WTC11 (cell line): ENCODE measurements at regions not wholly inside any gene's neighbourhood (a gene's known extent, or its start where the extent isn't known, plus 50 kb on each side); places are given as distances from the start of the nearest gene placed in this dataset.

Experiments used
- ATAC-seq: fragments of 200-7000 bp; cut with Tn5 transposase; 2 replicates; pipeline ENCODE4 v1.10.0; 2021; ENCODE audit warnings: mild to moderate bottlenecking, moderate library complexity
- CTCF ChIA-PET: fragments of 300-600 bp; sonication (Branson Sonifier 250); formaldehyde crosslinking; loops from one replicate; lab custom pipeline; 2021; ENCODE audit warnings: antibody characterized with exemption; lab: Charles Lee
- POLR2A ChIA-PET: fragments of 350-600 bp; sonication (Branson Sonifier 250); formaldehyde crosslinking; loops from one replicate; lab custom pipeline; 2021; ENCODE audit warnings: antibody characterized with exemption; lab: Charles Lee
- DNase-seq: peaks from one replicate; pipeline ENCODE4 v3.0.0; 2021; ENCODE audit warnings: low spot score
- H3K27ac Mint-ChIP-seq: 2 replicates; pipeline ENCODE4 v1.8.0; 2021; ENCODE audit warnings: mixed read lengths
- H3K27me3 Mint-ChIP-seq: 2 replicates; pipeline ENCODE4 v1.8.0; 2021; ENCODE audit warnings: low read depth, mild to moderate bottlenecking, moderate library complexity, mixed read lengths
- H3K36me3 Mint-ChIP-seq: 2 replicates; pipeline ENCODE4 v1.8.0; 2021; ENCODE audit warnings: mixed read lengths
- H3K4me1 Mint-ChIP-seq: 2 replicates; pipeline ENCODE4 v1.8.0; 2022; ENCODE audit warnings: mixed read lengths
- H3K4me3 Mint-ChIP-seq: 2 replicates; pipeline ENCODE4 v1.8.0; 2021; ENCODE audit warnings: mild to moderate bottlenecking, moderate library complexity, mixed read lengths
- H3K9me3 Mint-ChIP-seq: 2 replicates; pipeline ENCODE4 v1.8.0; 2021; ENCODE audit warnings: mixed read lengths
- CDX4 ChIP-seq: fragments of 250-450 bp; sonication (Bioruptor Pico); IDR thresholded peaks from 2 replicates; pipeline ENCODE4 v1.9.0; 2021; ENCODE audit warnings: moderate library complexity, mild to moderate bottlenecking, inconsistent platforms, borderline replicate concordance
- GABPB1 ChIP-seq: sonication (generic); formaldehyde crosslinking; IDR thresholded peaks from 2 replicates; pipeline ENCODE4 v1.8.1; 2023; ENCODE audit warnings: mild to moderate bottlenecking, missing genetic modification reagents
- IRF2 ChIP-seq: sonication (generic); formaldehyde crosslinking; IDR thresholded peaks from 2 replicates; pipeline ENCODE4 v1.8.0; 2022; ENCODE audit warnings: low read depth, missing genetic modification reagents, borderline replicate concordance
- JAZF1 ChIP-seq: fragments of 250-450 bp; sonication (Bioruptor Pico); IDR thresholded peaks from 2 replicates; pipeline ENCODE4 v1.9.0; 2021; ENCODE audit warnings: moderate library complexity, mild to moderate bottlenecking, inconsistent platforms
- JUN ChIP-seq: sonication (generic); formaldehyde crosslinking; IDR thresholded peaks from 2 replicates; pipeline ENCODE4 v1.8.0; 2023; ENCODE audit warnings: mild to moderate bottlenecking, missing genetic modification reagents
- KAT7 ChIP-seq: sonication (generic); formaldehyde crosslinking; IDR thresholded peaks from 2 replicates; pipeline ENCODE4 v1.8.1; 2023; ENCODE audit warnings: missing genetic modification reagents, mild to moderate bottlenecking, borderline replicate concordance
- MLX ChIP-seq: sonication (generic); formaldehyde crosslinking; IDR thresholded peaks from 2 replicates; pipeline ENCODE4 v1.8.1; 2023; ENCODE audit warnings: mild to moderate bottlenecking, missing genetic modification reagents, moderate library complexity
- MXD4 ChIP-seq: fragments of 250-450 bp; sonication (Bioruptor Pico); IDR thresholded peaks from 2 replicates; pipeline ENCODE4 v1.8.0; 2021; ENCODE audit warnings: mild to moderate bottlenecking, moderate library complexity, borderline replicate concordance
- PRDM15 ChIP-seq: sonication (generic); formaldehyde crosslinking; IDR thresholded peaks from 2 replicates; pipeline ENCODE4 v1.8.0; 2022; ENCODE audit warnings: missing genetic modification reagents
- ZBTB21 ChIP-seq: sonication (generic); formaldehyde crosslinking; IDR thresholded peaks from 2 replicates; pipeline ENCODE4 v1.8.1; 2023; ENCODE audit warnings: mild to moderate bottlenecking, missing genetic modification reagents, borderline replicate concordance

GRCh38 chr10:57790703-57791102 lies 477.0 kb downstream of the IPMK start:
- Mint-ChIP-seq H3K4me3 (no peak overlapping the region), H3K9me3 (peaks cover 39% of the 10 kb centered on the region), H3K27me3 (no peaks in the 10 kb centered on the region), H3K27ac (no peak overlapping the region), H3K4me1 (peaks cover 30% of the 10 kb centered on the region)
- DNase-seq (no peak), ATAC-seq (no peak)
- CTCF ChIA-PET: no interaction called here
- TF ChIP-seq JUN (CRISPR knock-in tag): no peak
- no peak for TF ChIP-seq MLX (CRISPR knock-in tag)
- no peak for TF ChIP-seq MXD4
- TF ChIP-seq, all 79 proteins: peak for 0
- H3K36me3 Mint-ChIP-seq: peaks cover 36% of the 10 kb centered on the region
- POLR2A ChIA-PET: no interaction called here

GRCh38 chr10:57788117-57788516 lies 479.6 kb downstream of the IPMK start:
- H3K36me3 Mint-ChIP-seq: peaks cover 55% of the 10 kb centered on the region
- TF ChIP-seq GABPB1 (CRISPR knock-in tag) (no peak), KAT7 (CRISPR knock-in tag) (no peak), ZBTB21 (CRISPR knock-in tag) (0 out of 2 replicates have a peak, but pooled peaks have one; percentile 6), CDX4 (CRISPR knock-in tag) (no peak)

GRCh38 chr10:57786850-57787750 lies 480.6 kb downstream of the IPMK start:
- DNase-seq: peak; percentile 13
- H3K4me1 Mint-ChIP-seq: peaks cover 45% of the 10 kb centered on the region
- no peak for TF ChIP-seq JAZF1 (CRISPR knock-in tag)
- TF ChIP-seq IRF2 (CRISPR knock-in tag): no peak
- TF ChIP-seq MLX (CRISPR knock-in tag): no peak
- H3K36me3 Mint-ChIP-seq: peaks cover 63% of the 10 kb centered on the region
- ATAC-seq: peak; percentile 81
- ChIA-PET POLR2A (no interaction called here), CTCF (no interaction called here)
- no peaks in the 10 kb centered on the region for H3K27me3 Mint-ChIP-seq
- H3K27ac Mint-ChIP-seq: peak overlapping the region; percentile 99
- H3K4me3 Mint-ChIP-seq: peak overlapping the region; percentile 50
- peaks cover 60% of the 10 kb centered on the region for H3K9me3 Mint-ChIP-seq

More at GRCh38 chr10:57788117-57788516, 479.6 kb downstream of the IPMK start:
- Mint-ChIP-seq H3K27me3 (no peaks in the 10 kb centered on the region), H3K4me3 (no peak overlapping the region), H3K27ac (peak overlapping the region; percentile 99; the same call in 1 of the 2 replicates), H3K9me3 (peaks cover 52% of the 10 kb centered on the region), H3K4me1 (peaks cover 45% of the 10 kb centered on the region)
- POLR2A ChIA-PET: no interaction called here
- CTCF ChIA-PET: no interaction called here
- no peak for ATAC-seq
- no peak for DNase-seq

- Mint-ChIP-seq H3K9me3 (peaks cover 60% of the 10 kb centered on the region), H3K4me1 (peaks cover 45% of the 10 kb centered on the region), H3K36me3 (peaks cover 60% of the 10 kb centered on the region), H3K27me3 (no peaks in the 10 kb centered on the region; the same call in 1 of the 2 replicates), H3K4me3 (peak overlapping the region; percentile 50), H3K27ac (peak overlapping the region; percentile 99)
- ChIA-PET CTCF (no interaction called here), POLR2A (no interaction called here)
- TF ChIP-seq PRDM15: no peak
- DNase-seq (no peak), ATAC-seq (peak; percentile 26)
Observed at GRCh38 chr10:57786331-57786730, 481.4 kb downstream of the IPMK start.
